ENCODE measurements at regions not wholly inside any gene's neighbourhood (a gene's known extent, or its start where the extent isn't known, plus 50 kb on each side); places are given as distances from the start of the nearest gene placed in this dataset.

- TF ChIP-seq POLR2A (IDR thresholded peaks at IDR 0.05) (no peak), CTCF (IDR thresholded peaks at IDR 0.05) (no peak)
Observed at GRCh38 chr10:36331121-36331520, 689.0 kb upstream of the FZD8 start.
